Nephron progenitor cell (in vitro differentiated cells): ENCODE measurements at regions not wholly inside any gene's neighbourhood (a gene's known extent, or its start where the extent isn't known, plus 50 kb on each side); places are given as distances from the start of the nearest gene placed in this dataset.

ENCODE experiments used
- DNase-seq: peaks from one replicate; pipeline ENCODE4 v3.0.0; 2021
- H3K27ac Mint-ChIP-seq: 2 replicates; pipeline ENCODE4 v1.8.0; 2021; ENCODE audit warnings: mild to moderate bottlenecking, moderate library complexity, mixed read lengths
- H3K27me3 Mint-ChIP-seq: 2 replicates; pipeline ENCODE4 v1.8.0; 2021; ENCODE audit warnings: mild to moderate bottlenecking, low read depth, mixed read lengths; ENCODE audit not compliant: poor library complexity
- H3K36me3 Mint-ChIP-seq: 2 replicates; pipeline ENCODE4 v1.8.0; 2021; ENCODE audit warnings: low read depth, mixed read lengths
- H3K4me1 Mint-ChIP-seq: 2 replicates; pipeline ENCODE4 v1.8.0; 2021; ENCODE audit warnings: mixed read lengths
- H3K4me3 Mint-ChIP-seq: 2 replicates; pipeline ENCODE4 v1.8.0; 2021; ENCODE audit warnings: mild to moderate bottlenecking, moderate library complexity, mixed read lengths
- H3K9me3 Mint-ChIP-seq: 2 replicates; pipeline ENCODE4 v1.8.0; 2021; ENCODE audit warnings: mild to moderate bottlenecking, moderate library complexity, mixed read lengths
- CTCF ChIP-seq: fragments of 200-600 bp; sonication (generic); IDR thresholded peaks from 2 replicates; pipeline ENCODE4 v1.5.0; 2021; ENCODE audit warnings: antibody characterized with exemption

- TF ChIP-seq CTCF: peak; percentile 12
- Mint-ChIP-seq H3K27me3 (peaks cover 3% of the 10 kb centered on the region), H3K9me3 (no peaks in the 10 kb centered on the region), H3K4me1 (peaks cover 15% of the 10 kb centered on the region), H3K36me3 (no peaks in the 10 kb centered on the region), H3K4me3 (no peak overlapping the region), H3K27ac (no peak overlapping the region)
- DNase-seq: no peak
Observed at GRCh38 chr10:25682203-25682851, 251.7 kb upstream of the MYO3A start.

GRCh38 chr10:25683344-25683743 lies 250.7 kb upstream of the MYO3A start:
- H3K4me3 Mint-ChIP-seq: no peak overlapping the region
- H3K27ac Mint-ChIP-seq: no peak overlapping the region
- no peak for DNase-seq
- H3K27me3 Mint-ChIP-seq: peaks cover 3% of the 10 kb centered on the region
- H3K4me1 Mint-ChIP-seq: peaks cover 15% of the 10 kb centered on the region
- no peaks in the 10 kb centered on the region for H3K36me3 Mint-ChIP-seq
- no peak for TF ChIP-seq CTCF
- no peaks in the 10 kb centered on the region for H3K9me3 Mint-ChIP-seq

GRCh38 chr10:25687521-25687920 lies 246.5 kb upstream of the MYO3A start:
- no peak overlapping the region for H3K4me3 Mint-ChIP-seq
- H3K9me3 Mint-ChIP-seq: no peaks in the 10 kb centered on the region
- H3K27me3 Mint-ChIP-seq: peaks cover 3% of the 10 kb centered on the region
- H3K36me3 Mint-ChIP-seq: no peaks in the 10 kb centered on the region
- peaks cover 5% of the 10 kb centered on the region for H3K4me1 Mint-ChIP-seq
- no peak for TF ChIP-seq CTCF
- DNase-seq: no peak
- no peak overlapping the region for H3K27ac Mint-ChIP-seq

GRCh38 chr10:25689346-25690100 lies 244.5 kb upstream of the MYO3A start:
- no peak for DNase-seq
- H3K9me3 Mint-ChIP-seq: no peaks in the 10 kb centered on the region

GRCh38 chr10:25692761-25693160 lies 241.3 kb upstream of the MYO3A start:
- no peak for DNase-seq
- Mint-ChIP-seq H3K36me3 (no peaks in the 10 kb centered on the region), H3K4me1 (no peaks in the 10 kb centered on the region), H3K27me3 (peaks cover 5% of the 10 kb centered on the region), H3K27ac (no peak overlapping the region), H3K4me3 (no peak overlapping the region), H3K9me3 (no peaks in the 10 kb centered on the region)
- no peak for TF ChIP-seq CTCF

More at GRCh38 chr10:25689346-25690100, 244.5 kb upstream of the MYO3A start:
- TF ChIP-seq CTCF: no peak
- no peak overlapping the region for H3K4me3 Mint-ChIP-seq
- H3K27me3 Mint-ChIP-seq: peaks cover 3% of the 10 kb centered on the region
- no peaks in the 10 kb centered on the region for H3K4me1 Mint-ChIP-seq
- no peaks in the 10 kb centered on the region for H3K36me3 Mint-ChIP-seq
- H3K27ac Mint-ChIP-seq: no peak overlapping the region
